Liver (tissue), 8 donors: ENCODE measurements at regions not wholly inside any gene's neighbourhood (a gene's known extent, or its start where the extent isn't known, plus 50 kb on each side); places are given as distances from the start of the nearest gene placed in this dataset.

Source experiments
- DNase-seq: peaks from one replicate; pipeline ENCODE4 v3.0.0-alpha.2; 2017; ENCODE audit warnings: low spot score
- H3K27ac ChIP-seq, 2 donors: one replicate each; pipeline ENCODE4 v1.7.0; 2013; ENCODE audit warnings: inconsistent platforms in 2 of 2, low read length in 2 of 2, control low read depth in 1 of 2, low read depth in 1 of 2, mild to moderate bottlenecking in 1 of 2
- H3K27me3 ChIP-seq, 4 donors: one replicate each; pipeline versions ENCODE4 v1.6.1 to v1.7.0; 2013; ENCODE audit warnings: low read length in 3 of 4, inconsistent platforms in 1 of 4, mild to moderate bottlenecking in 1 of 4, moderate library complexity in 1 of 4; ENCODE audit not compliant: control insufficient read depth in 4 of 4, insufficient read depth in 4 of 4
- H3K36me3 ChIP-seq, 4 donors: one replicate each; pipeline versions ENCODE4 v1.6.1 to v1.7.0; 2013; ENCODE audit warnings: low read length in 3 of 4, mild to moderate bottlenecking in 3 of 4, low read depth in 1 of 4, moderate library complexity in 1 of 4; ENCODE audit not compliant: control insufficient read depth in 4 of 4, insufficient read depth in 3 of 4
- H3K4me1 ChIP-seq, 4 donors: one replicate each; pipeline versions ENCODE4 v1.6.1 to v1.7.0; 2013; ENCODE audit warnings: low read length in 3 of 4, mild to moderate bottlenecking in 3 of 4, moderate library complexity in 1 of 4; ENCODE audit not compliant: control insufficient read depth in 4 of 4, insufficient read depth in 4 of 4
- H3K4me3 ChIP-seq, 3 donors: one replicate each; pipeline versions ENCODE4 v1.6.1 to v1.7.0; 2013; ENCODE audit warnings: low read length in 3 of 3, control low read depth in 1 of 3, low read depth in 1 of 3, mild to moderate bottlenecking in 1 of 3
- H3K9ac ChIP-seq, 2 donors: one replicate each; pipeline ENCODE4 v1.7.0; 2013; ENCODE audit warnings: low read length in 2 of 2, mild to moderate bottlenecking in 2 of 2, moderate library complexity in 2 of 2, control low read depth in 1 of 2, low read depth in 1 of 2
- H3K9me3 ChIP-seq, 4 donors: one replicate each; pipeline versions ENCODE4 v1.6.1 to v1.7.0; 2013; ENCODE audit warnings: low read length in 3 of 4; ENCODE audit not compliant: control insufficient read depth in 4 of 4
- ATF3 ChIP-seq: IDR thresholded peaks from 2 replicates; pipeline ENCODE4 v1.6.1; 2016; ENCODE audit warnings: antibody characterized with exemption
- CTCF ChIP-seq: fragments of 150-350 bp; IDR thresholded peaks from 2 replicates; pipeline ENCODE4 v1.5.1; 2017; ENCODE audit warnings: improper control_type of control experiment, low read depth, low read length; ENCODE audit not compliant: missing input control
- FOXA1 ChIP-seq: IDR thresholded peaks from 2 replicates; pipeline ENCODE4 v1.6.1; 2016; ENCODE audit warnings: antibody characterized with exemption
- FOXA2 ChIP-seq: IDR thresholded peaks from 2 replicates; pipeline ENCODE4 v1.6.1; 2016; ENCODE audit warnings: antibody characterized with exemption
- GABPA ChIP-seq, 2 donors: IDR thresholded peaks in 1 of 2; conservative IDR thresholded peaks in 1 of 2; 2 replicates each; pipeline ENCODE4 v1.6.1; 2016; ENCODE audit warnings: antibody characterized with exemption in 2 of 2, mild to moderate bottlenecking in 1 of 2, moderate library complexity in 1 of 2
- HNF4G ChIP-seq: IDR thresholded peaks from 2 replicates; pipeline ENCODE4 v1.6.1; 2016; ENCODE audit warnings: antibody characterized with exemption
- NR2F2 ChIP-seq: IDR thresholded peaks from 2 replicates; pipeline ENCODE4 v1.6.1; 2016; ENCODE audit warnings: antibody characterized with exemption
- RAD21 ChIP-seq, 2 donors: IDR thresholded peaks; 2 replicates each; pipeline ENCODE4 v1.6.1; 2016; ENCODE audit warnings: antibody characterized with exemption in 2 of 2, mild to moderate bottlenecking in 2 of 2
- RXRA ChIP-seq, 2 donors: IDR thresholded peaks; 2 replicates each; pipeline ENCODE4 v1.6.1; 2017 to 2018; ENCODE audit warnings: antibody characterized with exemption in 2 of 2, mild to moderate bottlenecking in 1 of 2
- SP1 ChIP-seq: IDR thresholded peaks from 2 replicates; pipeline ENCODE4 v1.6.1; 2018; ENCODE audit warnings: antibody characterized with exemption, mild to moderate bottlenecking
- TAF1 ChIP-seq: conservative IDR thresholded peaks from 2 replicates; pipeline ENCODE4 v1.6.1; 2016; ENCODE audit warnings: antibody characterized with exemption, mild to moderate bottlenecking
- YY1 ChIP-seq: IDR thresholded peaks from 2 replicates; pipeline ENCODE4 v1.6.1; 2016; ENCODE audit warnings: antibody characterized with exemption, mild to moderate bottlenecking
- WGBS: extraction: QIAGEN DNeasy Blood & Tissue Kit; methylation state at CpG from one replicate; pipeline ENCODE4 v1.1.7; 2013; 5-methylcytosine and 5-hydroxymethylcytosine counted together
- TF ChIP-seq, protein P1 (sequence below): IDR thresholded peaks from 2 replicates; pipeline ENCODE4 v1.6.1; 2016; ENCODE audit warnings: antibody characterized with exemption
- TF ChIP-seq, protein P2 (sequence below): IDR thresholded peaks from 2 replicates; pipeline ENCODE4 v1.6.1; 2016; ENCODE audit warnings: antibody characterized with exemption
- TF ChIP-seq, protein P3 (sequence below): IDR thresholded peaks from 2 replicates; pipeline ENCODE4 v1.6.1; 2016; ENCODE audit warnings: antibody characterized with exemption, mild to moderate bottlenecking
- donor health status: healthy.
- donor health status: healthy.
- donor health status: healthy.
- donor health status: healthy.
- donor health status: healthy.

DNA sequence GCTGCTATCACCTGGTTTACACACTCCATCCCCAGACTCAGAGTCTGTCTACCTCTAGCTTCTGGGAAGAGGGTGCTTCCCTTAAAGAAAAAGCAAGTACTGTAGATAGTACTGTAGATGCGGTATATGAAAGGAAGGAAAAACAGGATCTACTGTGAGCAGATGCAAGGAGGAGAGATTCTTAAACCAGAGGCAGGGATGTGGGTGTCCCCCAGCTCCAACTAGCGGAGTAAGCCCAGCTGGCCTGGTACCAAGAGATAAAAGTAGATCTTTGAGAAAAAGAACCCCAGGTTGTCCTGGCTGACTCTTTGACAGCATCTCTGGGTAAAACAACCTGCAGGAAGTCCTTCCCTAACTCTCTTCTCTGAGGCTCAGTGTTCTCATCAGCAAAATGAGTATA is 523.7 kb upstream of the PROK2 start:
- H3K9ac ChIP-seq: no peak overlapping the region
- H3K27me3 ChIP-seq: no peaks in the 10 kb centered on the region
- H3K27ac ChIP-seq: no peak overlapping the region
- no peaks in the 10 kb centered on the region for H3K36me3 ChIP-seq
- peaks cover 0 to 13% (median 5%) of the 10 kb centered on the region in 4 donors for H3K4me1 ChIP-seq
- no peaks in the 10 kb centered on the region for H3K9me3 ChIP-seq
- 90% methylated on average over 2 of the region's 2 CpGs for WGBS
- no peak overlapping the region for H3K4me3 ChIP-seq
- no peak for DNase-seq
- no peak for TF ChIP-seq NR2F2
- TF ChIP-seq, protein P1, sequence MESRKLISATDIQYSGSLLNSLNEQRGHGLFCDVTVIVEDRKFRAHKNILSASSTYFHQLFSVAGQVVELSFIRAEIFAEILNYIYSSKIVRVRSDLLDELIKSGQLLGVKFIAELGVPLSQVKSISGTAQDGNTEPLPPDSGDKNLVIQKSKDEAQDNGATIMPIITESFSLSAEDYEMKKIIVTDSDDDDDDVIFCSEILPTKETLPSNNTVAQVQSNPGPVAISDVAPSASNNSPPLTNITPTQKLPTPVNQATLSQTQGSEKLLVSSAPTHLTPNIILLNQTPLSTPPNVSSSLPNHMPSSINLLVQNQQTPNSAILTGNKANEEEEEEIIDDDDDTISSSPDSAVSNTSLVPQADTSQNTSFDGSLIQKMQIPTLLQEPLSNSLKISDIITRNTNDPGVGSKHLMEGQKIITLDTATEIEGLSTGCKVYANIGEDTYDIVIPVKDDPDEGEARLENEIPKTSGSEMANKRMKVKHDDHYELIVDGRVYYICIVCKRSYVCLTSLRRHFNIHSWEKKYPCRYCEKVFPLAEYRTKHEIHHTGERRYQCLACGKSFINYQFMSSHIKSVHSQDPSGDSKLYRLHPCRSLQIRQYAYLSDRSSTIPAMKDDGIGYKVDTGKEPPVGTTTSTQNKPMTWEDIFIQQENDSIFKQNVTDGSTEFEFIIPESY: no peak
- TF ChIP-seq, protein P2, sequence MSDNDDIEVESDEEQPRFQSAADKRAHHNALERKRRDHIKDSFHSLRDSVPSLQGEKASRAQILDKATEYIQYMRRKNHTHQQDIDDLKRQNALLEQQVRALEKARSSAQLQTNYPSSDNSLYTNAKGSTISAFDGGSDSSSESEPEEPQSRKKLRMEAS: no peak
- TF ChIP-seq HNF4G: no peak
- TF ChIP-seq FOXA1: no peak
- no peak for TF ChIP-seq GABPA (IDR thresholded peaks at IDR 0.05 in 1 of 2, conservative IDR thresholded peaks at IDR 0.05 in 1 of 2)

DNA sequence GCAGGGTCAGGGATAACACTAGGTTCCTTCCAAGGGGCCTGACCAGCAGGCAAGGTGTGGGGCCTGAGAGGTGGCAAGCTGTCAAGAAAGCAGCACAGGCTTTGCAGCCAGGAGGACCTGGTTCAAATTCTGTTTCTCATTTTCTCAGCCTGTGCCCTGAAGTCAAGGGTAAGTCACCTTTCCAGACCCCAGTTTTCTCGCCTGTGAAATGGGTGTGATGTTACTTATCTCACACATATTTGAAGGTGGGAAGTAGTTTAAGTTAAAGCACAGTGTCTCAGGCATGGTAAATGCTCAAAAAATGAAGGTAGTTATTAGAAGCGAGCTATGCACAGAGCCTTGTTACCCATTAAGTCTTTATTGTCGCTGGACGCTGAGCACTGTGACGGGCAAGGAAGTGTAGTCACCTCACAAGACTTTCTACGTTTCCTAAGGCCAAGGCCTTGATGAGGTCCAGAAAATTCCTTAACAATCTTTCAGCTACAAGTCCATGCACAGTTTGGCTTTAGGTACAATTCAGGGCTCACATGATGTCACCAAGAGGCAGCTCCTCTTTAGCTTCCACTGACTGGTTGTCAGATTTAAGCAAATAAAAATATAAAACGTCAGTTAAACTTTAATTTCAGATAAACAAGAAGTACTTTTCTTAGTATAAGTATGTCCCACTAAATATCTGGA is 522.6 kb upstream of the PROK2 start:
- Histone ChIP-seq H3K27me3 (no peaks in the 10 kb centered on the region), H3K4me1 (peaks cover 0 to 13% (median 5%) of the 10 kb centered on the region in 4 donors), H3K36me3 (no peaks in the 10 kb centered on the region), H3K9ac (peak overlapping the region; percentile 33 to 66), H3K27ac (peak overlapping the region; percentile 87 to 92), H3K9me3 (no peaks in the 10 kb centered on the region), H3K4me3 (no peak overlapping the region)
- TF ChIP-seq, protein P3, sequence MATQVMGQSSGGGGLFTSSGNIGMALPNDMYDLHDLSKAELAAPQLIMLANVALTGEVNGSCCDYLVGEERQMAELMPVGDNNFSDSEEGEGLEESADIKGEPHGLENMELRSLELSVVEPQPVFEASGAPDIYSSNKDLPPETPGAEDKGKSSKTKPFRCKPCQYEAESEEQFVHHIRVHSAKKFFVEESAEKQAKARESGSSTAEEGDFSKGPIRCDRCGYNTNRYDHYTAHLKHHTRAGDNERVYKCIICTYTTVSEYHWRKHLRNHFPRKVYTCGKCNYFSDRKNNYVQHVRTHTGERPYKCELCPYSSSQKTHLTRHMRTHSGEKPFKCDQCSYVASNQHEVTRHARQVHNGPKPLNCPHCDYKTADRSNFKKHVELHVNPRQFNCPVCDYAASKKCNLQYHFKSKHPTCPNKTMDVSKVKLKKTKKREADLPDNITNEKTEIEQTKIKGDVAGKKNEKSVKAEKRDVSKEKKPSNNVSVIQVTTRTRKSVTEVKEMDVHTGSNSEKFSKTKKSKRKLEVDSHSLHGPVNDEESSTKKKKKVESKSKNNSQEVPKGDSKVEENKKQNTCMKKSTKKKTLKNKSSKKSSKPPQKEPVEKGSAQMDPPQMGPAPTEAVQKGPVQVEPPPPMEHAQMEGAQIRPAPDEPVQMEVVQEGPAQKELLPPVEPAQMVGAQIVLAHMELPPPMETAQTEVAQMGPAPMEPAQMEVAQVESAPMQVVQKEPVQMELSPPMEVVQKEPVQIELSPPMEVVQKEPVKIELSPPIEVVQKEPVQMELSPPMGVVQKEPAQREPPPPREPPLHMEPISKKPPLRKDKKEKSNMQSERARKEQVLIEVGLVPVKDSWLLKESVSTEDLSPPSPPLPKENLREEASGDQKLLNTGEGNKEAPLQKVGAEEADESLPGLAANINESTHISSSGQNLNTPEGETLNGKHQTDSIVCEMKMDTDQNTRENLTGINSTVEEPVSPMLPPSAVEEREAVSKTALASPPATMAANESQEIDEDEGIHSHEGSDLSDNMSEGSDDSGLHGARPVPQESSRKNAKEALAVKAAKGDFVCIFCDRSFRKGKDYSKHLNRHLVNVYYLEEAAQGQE: no peak
- TF ChIP-seq ATF3: peak; percentile 12
- DNase-seq: no peak
- 74% methylated on average over 7 of the region's 7 CpGs for WGBS

- Histone ChIP-seq H3K4me1 (peaks cover 0 to 13% (median 5%) of the 10 kb centered on the region in 4 donors), H3K27ac (peak overlapping the region; percentile 87 to 92), H3K9ac (peak overlapping the region; percentile 33 to 66), H3K9me3 (no peaks in the 10 kb centered on the region), H3K36me3 (no peaks in the 10 kb centered on the region), H3K27me3 (no peaks in the 10 kb centered on the region), H3K4me3 (peak overlapping the region in 1 of 3 donors; percentile 26)
- WGBS: 36% methylated on average over 9 of the region's 9 CpGs
- DNase-seq: no peak
- peak; percentile 63 for TF ChIP-seq TAF1
- peak; percentile 50 to 64 for TF ChIP-seq RAD21 (IDR thresholded peaks at IDR 0.05)
- TF ChIP-seq, protein P1: peak; percentile 46
- TF ChIP-seq HNF4G: no peak
- TF ChIP-seq RXRA (IDR thresholded peaks at IDR 0.05): peak; percentile 63 to 73
- TF ChIP-seq SP1: peak; percentile 95
- TF ChIP-seq ATF3: peak; percentile 34
- TF ChIP-seq CTCF: no peak
- peak; percentile 49 for TF ChIP-seq YY1
- peak; percentile 98 for TF ChIP-seq FOXA2
- peak; percentile 20 for TF ChIP-seq NR2F2
Observed at GRCh38 chr3:72306800-72307341, 521.9 kb upstream of the PROK2 start.
